ENCODE measurements at regions not wholly inside any gene's neighbourhood (a gene's known extent, or its start where the extent isn't known, plus 50 kb on each side); places are given as distances from the start of the nearest gene placed in this dataset.

GRCh38 chr4:147400721-147401120, 80.2 kb upstream of the EDNRA start:
- H3K4me1 Mint-ChIP-seq (ENCODE audit: low read depth) = no peaks in the 10 kb centered on the region
- no peak for ATAC-seq
- H3K27me3 Mint-ChIP-seq (ENCODE audit: low read depth) = no peaks in the 10 kb centered on the region
- no peaks in the 10 kb centered on the region for H3K36me3 Mint-ChIP-seq (ENCODE audit: insufficient read depth)
- no peak overlapping the region for H3K4me3 Mint-ChIP-seq
- DNase-seq = no peak
- H3K9me3 Mint-ChIP-seq = peaks cover 10% of the 10 kb centered on the region

GRCh38 chr4:147401221-147401620, 79.7 kb upstream of the EDNRA start:
- Mint-ChIP-seq H3K4me1 (ENCODE audit: low read depth) (no peaks in the 10 kb centered on the region), H3K27me3 (ENCODE audit: low read depth) (no peaks in the 10 kb centered on the region), H3K36me3 (ENCODE audit: insufficient read depth) (no peaks in the 10 kb centered on the region), H3K4me3 (no peak overlapping the region), H3K9me3 (peaks cover 10% of the 10 kb centered on the region)
- DNase-seq = no peak
- ATAC-seq = no peak

- ATAC-seq (no peak), DNase-seq (no peak)
- Mint-ChIP-seq H3K4me1 (ENCODE audit: low read depth) (no peaks in the 10 kb centered on the region), H3K4me3 (no peak overlapping the region), H3K36me3 (ENCODE audit: insufficient read depth) (no peaks in the 10 kb centered on the region), H3K27me3 (ENCODE audit: low read depth) (peaks cover 4% of the 10 kb centered on the region), H3K9me3 (peaks cover 10% of the 10 kb centered on the region)
Observed at GRCh38 chr4:147407261-147408045, 73.4 kb upstream of the EDNRA start.

GRCh38 chr4:147408189-147408588, 72.7 kb upstream of the EDNRA start:
- Mint-ChIP-seq H3K4me1 (ENCODE audit: low read depth) (no peaks in the 10 kb centered on the region), H3K4me3 (no peak overlapping the region), H3K9me3 (peaks cover 10% of the 10 kb centered on the region), H3K27me3 (ENCODE audit: low read depth) (peaks cover 4% of the 10 kb centered on the region), H3K36me3 (ENCODE audit: insufficient read depth) (no peaks in the 10 kb centered on the region)
- ATAC-seq (no peak), DNase-seq (no peak)

- Mint-ChIP-seq H3K36me3 (ENCODE audit: insufficient read depth) (no peaks in the 10 kb centered on the region), H3K4me1 (ENCODE audit: low read depth) (no peaks in the 10 kb centered on the region), H3K4me3 (no peak overlapping the region), H3K9me3 (peaks cover 10% of the 10 kb centered on the region), H3K27me3 (ENCODE audit: low read depth) (peaks cover 4% of the 10 kb centered on the region)
- DNase-seq (no peak), ATAC-seq (no peak)
Observed at GRCh38 chr4:147409350-147409749, 71.5 kb upstream of the EDNRA start.

DNA sequence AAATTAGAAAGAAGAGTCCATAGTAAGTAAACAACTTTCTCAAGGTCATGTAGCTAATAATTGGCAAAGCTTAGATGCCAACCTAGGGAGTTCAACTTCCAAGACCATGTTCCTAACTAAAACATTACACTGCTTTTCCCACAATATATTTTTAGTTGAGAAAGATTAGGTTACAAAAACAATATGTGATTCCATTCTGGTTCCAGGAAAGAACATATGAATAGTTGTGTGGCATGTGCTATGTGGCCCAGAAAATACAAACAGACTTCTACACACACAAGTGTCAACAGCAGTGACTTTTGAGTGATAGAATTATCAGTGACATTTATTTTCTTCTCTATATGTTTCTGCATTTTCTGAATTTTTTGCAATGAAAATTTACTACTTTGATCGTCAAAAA, 62.7 kb upstream of the EDNRA start:
- DNase-seq (no peak), ATAC-seq (no peak)
- Mint-ChIP-seq H3K9me3 (peaks cover 14% of the 10 kb centered on the region), H3K4me1 (ENCODE audit: low read depth) (no peaks in the 10 kb centered on the region), H3K27me3 (ENCODE audit: low read depth) (no peaks in the 10 kb centered on the region), H3K36me3 (ENCODE audit: insufficient read depth) (no peaks in the 10 kb centered on the region), H3K4me3 (no peak overlapping the region)

DNA sequence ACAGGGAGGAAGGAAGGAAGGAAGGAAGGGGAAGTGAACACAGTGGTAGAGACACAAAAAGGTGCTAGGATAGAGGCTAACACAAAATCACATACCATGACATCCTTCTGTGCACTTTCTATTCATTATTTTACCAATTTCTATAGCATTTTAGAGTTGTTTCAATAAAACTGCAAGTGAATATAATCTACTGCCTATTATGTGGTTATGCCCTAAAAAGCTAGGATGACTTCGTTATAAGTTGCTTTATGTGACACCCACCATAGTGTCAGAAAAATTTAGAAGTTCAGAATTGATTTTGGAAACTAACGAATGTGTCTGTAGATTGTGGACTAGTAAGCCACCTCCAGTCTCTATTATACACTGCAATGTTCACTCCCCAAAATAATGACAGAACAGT, 59.4 kb upstream of the EDNRA start:
- no peaks in the 10 kb centered on the region for H3K27me3 Mint-ChIP-seq (ENCODE audit: low read depth)
- DNase-seq = no peak
- no peak for ATAC-seq
- H3K4me1 Mint-ChIP-seq (ENCODE audit: low read depth) = no peaks in the 10 kb centered on the region
- H3K9me3 Mint-ChIP-seq = peaks cover 8% of the 10 kb centered on the region
- H3K4me3 Mint-ChIP-seq = no peak overlapping the region
- H3K36me3 Mint-ChIP-seq (ENCODE audit: insufficient read depth) = no peaks in the 10 kb centered on the region

GRCh38 chr4:147423229-147423628, 57.7 kb upstream of the EDNRA start:
- ATAC-seq = no peak
- H3K9me3 Mint-ChIP-seq = peaks cover 4% of the 10 kb centered on the region
- H3K36me3 Mint-ChIP-seq (ENCODE audit: insufficient read depth) = no peaks in the 10 kb centered on the region
- DNase-seq = no peak
- no peaks in the 10 kb centered on the region for H3K27me3 Mint-ChIP-seq (ENCODE audit: low read depth)
- H3K4me3 Mint-ChIP-seq = no peak overlapping the region
- H3K4me1 Mint-ChIP-seq (ENCODE audit: low read depth) = no peaks in the 10 kb centered on the region

- Mint-ChIP-seq H3K9me3 (peaks cover under 1% of the 10 kb centered on the region), H3K36me3 (ENCODE audit: insufficient read depth) (no peaks in the 10 kb centered on the region), H3K4me3 (no peak overlapping the region), H3K27me3 (ENCODE audit: low read depth) (no peaks in the 10 kb centered on the region), H3K4me1 (ENCODE audit: low read depth) (no peaks in the 10 kb centered on the region)
- DNase-seq = no peak
- ATAC-seq = no peak
Observed at GRCh38 chr4:147425019-147425418, 55.9 kb upstream of the EDNRA start.

GRCh38 chr4:147428583-147428982, 52.3 kb upstream of the EDNRA start:
- ATAC-seq = no peak
- no peak for DNase-seq
- H3K27me3 Mint-ChIP-seq (ENCODE audit: low read depth) = no peaks in the 10 kb centered on the region
- H3K4me3 Mint-ChIP-seq = no peak overlapping the region
- H3K9me3 Mint-ChIP-seq = peaks cover 4% of the 10 kb centered on the region
- H3K36me3 Mint-ChIP-seq (ENCODE audit: insufficient read depth) = no peaks in the 10 kb centered on the region
- H3K4me1 Mint-ChIP-seq (ENCODE audit: low read depth) = no peaks in the 10 kb centered on the region

DNA sequence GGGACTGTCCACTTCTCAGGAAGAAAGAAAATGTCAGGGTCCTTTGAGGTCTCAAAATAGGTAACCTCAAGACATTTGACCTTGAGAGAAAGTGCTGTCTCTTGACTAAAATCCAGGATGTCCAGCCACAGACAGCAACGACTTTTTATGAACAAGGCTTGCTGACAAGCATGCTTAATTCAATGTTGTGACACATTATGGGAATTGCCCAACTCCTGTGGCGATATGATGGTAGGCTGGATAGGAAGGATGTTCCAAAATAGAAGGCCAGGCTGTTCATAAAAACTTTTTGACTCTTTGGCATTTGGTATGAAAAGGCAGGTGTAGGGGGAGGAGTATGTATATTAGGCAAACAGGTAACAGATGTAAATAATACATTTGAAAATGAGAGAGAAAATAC, 50.8 kb upstream of the EDNRA start:
- no peak overlapping the region for H3K4me3 Mint-ChIP-seq
- H3K27me3 Mint-ChIP-seq (ENCODE audit: low read depth) = no peaks in the 10 kb centered on the region
- DNase-seq = no peak
- H3K4me1 Mint-ChIP-seq (ENCODE audit: low read depth) = no peaks in the 10 kb centered on the region
- ATAC-seq = no peak
- peaks cover 4% of the 10 kb centered on the region for H3K9me3 Mint-ChIP-seq
- H3K36me3 Mint-ChIP-seq (ENCODE audit: insufficient read depth) = no peaks in the 10 kb centered on the region

Data from activated T-cell treated with anti-CD3 and anti-CD28 coated beads, Interleukin-2, amount 50 U/mL, for 4 hours (primary cell).